Transverse colon (tissue), 4 donors: ENCODE measurements at regions not wholly inside any gene's neighbourhood (a gene's known extent, or its start where the extent isn't known, plus 50 kb on each side); places are given as distances from the start of the nearest gene placed in this dataset.

Experiments
- DNase-seq: peaks from one replicate; pipeline ENCODE4 v3.0.0-alpha.2; 2019
- H3K27ac ChIP-seq, 4 donors: fragments of 200-600 bp; sonication (generic); 2 replicates each; pipeline ENCODE4 v1.5.1; 2016 to 2018; ENCODE audit warnings: inconsistent platforms in 4 of 4
- H3K27me3 ChIP-seq: fragments of 200-600 bp; sonication (generic); 2 replicates; pipeline ENCODE4 v1.5.1; 2017; ENCODE audit warnings: inconsistent platforms
- H3K36me3 ChIP-seq, 4 donors: fragments of 200-600 bp; sonication (generic); 2 replicates each; pipeline ENCODE4 v1.5.1; 2017 to 2019; ENCODE audit warnings: inconsistent platforms in 4 of 4
- H3K4me1 ChIP-seq, 4 donors: fragments of 200-600 bp; sonication (generic); 2 replicates each; pipeline ENCODE4 v1.5.1; 2017 to 2020; ENCODE audit warnings: inconsistent platforms in 4 of 4
- H3K4me3 ChIP-seq, 4 donors: fragments of 200-600 bp; sonication (generic); 1 replicate in 1 of 4; 2 replicates in 3 of 4; pipeline versions ENCODE4 v1.5.1 to v1.6.1; 2017 to 2019; ENCODE audit warnings: inconsistent platforms in 4 of 4
- H3K9me3 ChIP-seq, 2 donors: fragments of 200-600 bp; sonication (generic); 2 replicates each; pipeline ENCODE4 v1.5.1; 2017 to 2019; ENCODE audit warnings: inconsistent platforms in 2 of 2
- CTCF ChIP-seq, 5 experiments: fragments of 200-600 bp in 3 of 5; fragments of 450-650 bp in 2 of 5; sonication (generic) in 3 of 5; IDR thresholded peaks; 1 replicate in 2 of 5; 2 replicates in 3 of 5; pipeline ENCODE4 v1.5.1; 2016 to 2017; ENCODE audit warnings: antibody characterized with exemption in 5 of 5, inconsistent platforms in 3 of 5, mild to moderate bottlenecking in 2 of 5, moderate library complexity in 1 of 5
- EP300 ChIP-seq: sonication (generic); formaldehyde crosslinking; IDR thresholded peaks from one replicate; pipeline ENCODE4 v1.6.1; 2017; ENCODE audit warnings: antibody characterized with exemption, low read depth
- POLR2A ChIP-seq: fragments of 450-650 bp; IDR thresholded peaks from one replicate; pipeline ENCODE4 v1.6.1; 2016; ENCODE audit warnings: antibody characterized with exemption, mild to moderate bottlenecking, moderate library complexity
- POLR2AphosphoS5 ChIP-seq, 3 donors: sonication (generic); formaldehyde crosslinking; IDR thresholded peaks; one replicate each; pipeline ENCODE4 v1.6.1; 2016; ENCODE audit warnings: antibody characterized with exemption in 3 of 3
- WGBS, 2 donors: methylation state at CpG; one replicate each; pipeline ENCODE4 v1.1.5; 2018; ENCODE audit warnings: low coverage in 1 of 2; 5-methylcytosine and 5-hydroxymethylcytosine counted together
- in situ Hi-C, 4 donors: fragments of 200-750 bp; cut with MboI; loops; one replicate each; pipeline versions ENCODE4 v1.15.0 to v1.15.1; 2017; ENCODE audit warnings: low sequenced_read_pairs in 3 of 4, low pct_ligation_motif_present in 1 of 4, low pct_unique_long_range_greater_than_20kb in 1 of 4
- intact Hi-C: fragments of 100-400 bp; cut with DNase I; formaldehyde crosslinking; loops from one replicate; pipeline ENCODE4 v1.15.1; 2023; ENCODE audit warnings: low total_unique reads

- no peak for DNase-seq
- TF ChIP-seq EP300: no peak
- no peak for TF ChIP-seq POLR2A
- TF ChIP-seq POLR2AphosphoS5 (IDR thresholded peaks at IDR 0.05): no peak
- TF ChIP-seq CTCF (IDR thresholded peaks at IDR 0.05): no peak
- Histone ChIP-seq H3K4me1 (peaks cover 0 to 5% (median 0%) of the 10 kb centered on the region in 4 donors), H3K27ac (no peak overlapping the region), H3K4me3 (no peak overlapping the region), H3K9me3 (no peaks in the 10 kb centered on the region), H3K27me3 (no peaks in the 10 kb centered on the region), H3K36me3 (no peaks in the 10 kb centered on the region)
- in situ Hi-C loops: no loop called here
- intact Hi-C loops: no loop called here
- 83 to 96% methylated on average over 3 to 7 of the region's 7 CpGs for WGBS, 2 donors
Observed at GRCh38 chr3:193774272-193774915, 181.4 kb downstream of the OPA1 start.

GRCh38 chr3:193774916-193775285 lies 181.9 kb downstream of the OPA1 start:
- H3K4me3 ChIP-seq: no peak overlapping the region
- WGBS, 2 donors: 90 to 91% methylated on average over 4 to 6 of the region's 6 CpGs
- H3K36me3 ChIP-seq: no peaks in the 10 kb centered on the region
- intact Hi-C loops (no loop called here), in situ Hi-C loops (loop anchor here in 3 of 4 donors (5.0 to 25.0 kb wide), 4 partner anchors 187 to 542 kb away; partner anchors contain the start of gene HES1 (in 1 of the 3))
- H3K27ac ChIP-seq: no peak overlapping the region
- peaks cover 0 to 5% (median 0%) of the 10 kb centered on the region in 4 donors for H3K4me1 ChIP-seq
- TF ChIP-seq EP300 (no peak), POLR2A (no peak), POLR2AphosphoS5 (IDR thresholded peaks at IDR 0.05) (no peak), CTCF (IDR thresholded peaks at IDR 0.05) (no peak)
- no peaks in the 10 kb centered on the region for H3K9me3 ChIP-seq
- H3K27me3 ChIP-seq: no peaks in the 10 kb centered on the region
- no peak for DNase-seq

- Histone ChIP-seq H3K4me3 (no peak overlapping the region), H3K9me3 (no peaks in the 10 kb centered on the region), H3K36me3 (no peaks in the 10 kb centered on the region), H3K27ac (no peak overlapping the region), H3K27me3 (no peaks in the 10 kb centered on the region), H3K4me1 (peaks cover 0 to 8% (median under 1%) of the 10 kb centered on the region in 4 donors)
- 80 to 89% methylated on average over 3 to 11 of the region's 11 CpGs for WGBS, 2 donors
- in situ Hi-C loops: loop anchor here in 3 of 4 donors (5.0 to 25.0 kb wide), 4 partner anchors 187 to 542 kb away; partner anchors contain the start of gene HES1 (in 1 of the 3)
- intact Hi-C loops: no loop called here
- TF ChIP-seq EP300 (no peak), POLR2AphosphoS5 (IDR thresholded peaks at IDR 0.05) (no peak), POLR2A (no peak), CTCF (IDR thresholded peaks at IDR 0.05) (no peak)
- DNase-seq: no peak
Observed at GRCh38 chr3:193775421-193776077, 182.5 kb downstream of the OPA1 start.

GRCh38 chr3:193776626-193777358 lies 183.8 kb downstream of the OPA1 start:
- Histone ChIP-seq H3K27ac (no peak overlapping the region), H3K9me3 (no peaks in the 10 kb centered on the region), H3K4me1 (peaks cover 6 to 20% (median 8%) of the 10 kb centered on the region in 4 donors), H3K36me3 (no peaks in the 10 kb centered on the region), H3K27me3 (no peaks in the 10 kb centered on the region), H3K4me3 (no peak overlapping the region)
- WGBS, 2 donors: 60 to 81% methylated on average over 6 to 7 of the region's 7 CpGs
- in situ Hi-C loops: loop anchor here in 3 of 4 donors (5.0 to 25.0 kb wide), 4 partner anchors 186 to 541 kb away; partner anchors contain the start of gene HES1 (in 1 of the 3)
- TF ChIP-seq POLR2AphosphoS5 (IDR thresholded peaks at IDR 0.05): no peak
- TF ChIP-seq POLR2A: no peak
- no peak for TF ChIP-seq CTCF (IDR thresholded peaks at IDR 0.05)
- no peak for TF ChIP-seq EP300
- no peak for DNase-seq
- intact Hi-C loops: no loop called here
